Astrocyte (in vitro differentiated cells and primary cell): ENCODE measurements at regions not wholly inside any gene's neighbourhood (a gene's known extent, or its start where the extent isn't known, plus 50 kb on each side); places are given as distances from the start of the nearest gene placed in this dataset.

Source experiments
- EZH2 ChIP-seq: IDR thresholded peaks from 2 replicates; pipeline ENCODE4 v1.6.1; 2012; ENCODE audit warnings: mild to moderate bottlenecking, low read length, inconsistent platforms; ENCODE audit not compliant: insufficient read depth
- TF ChIP-seq, protein P1 (sequence below): IDR thresholded peaks from 2 replicates; pipeline ENCODE4 v1.5.1; 2011; ENCODE audit warnings: low read depth, mild to moderate bottlenecking, inconsistent platforms, low read length, moderate library complexity; ENCODE audit not compliant: insufficient read depth

DNA sequence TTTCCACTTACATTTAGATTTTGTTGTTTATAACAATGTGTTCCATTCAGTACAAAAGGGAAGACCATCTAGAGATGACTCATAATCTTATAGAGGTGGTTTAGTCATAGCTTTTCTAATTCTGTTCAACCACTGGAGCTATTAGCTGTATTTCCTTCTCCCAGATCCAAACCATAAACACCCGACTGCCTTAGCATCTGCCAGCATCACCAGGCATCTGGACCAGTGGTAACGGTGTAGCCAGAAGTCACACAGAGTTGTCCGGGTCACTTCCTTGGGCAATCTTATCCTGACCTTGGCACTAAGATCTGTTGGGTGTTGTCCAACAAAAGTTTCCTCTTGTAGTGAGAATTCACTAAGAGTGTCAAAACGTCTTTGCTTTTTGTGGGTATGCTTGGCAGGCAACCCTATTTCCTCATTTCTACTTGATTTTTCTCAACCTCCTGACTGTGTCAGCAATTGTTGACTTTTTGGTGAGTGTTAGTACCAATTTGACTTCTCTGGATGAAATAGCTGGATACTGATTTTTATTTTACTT, 372.1 kb upstream of the B3GALT2 start:
- TF ChIP-seq, protein P1, sequence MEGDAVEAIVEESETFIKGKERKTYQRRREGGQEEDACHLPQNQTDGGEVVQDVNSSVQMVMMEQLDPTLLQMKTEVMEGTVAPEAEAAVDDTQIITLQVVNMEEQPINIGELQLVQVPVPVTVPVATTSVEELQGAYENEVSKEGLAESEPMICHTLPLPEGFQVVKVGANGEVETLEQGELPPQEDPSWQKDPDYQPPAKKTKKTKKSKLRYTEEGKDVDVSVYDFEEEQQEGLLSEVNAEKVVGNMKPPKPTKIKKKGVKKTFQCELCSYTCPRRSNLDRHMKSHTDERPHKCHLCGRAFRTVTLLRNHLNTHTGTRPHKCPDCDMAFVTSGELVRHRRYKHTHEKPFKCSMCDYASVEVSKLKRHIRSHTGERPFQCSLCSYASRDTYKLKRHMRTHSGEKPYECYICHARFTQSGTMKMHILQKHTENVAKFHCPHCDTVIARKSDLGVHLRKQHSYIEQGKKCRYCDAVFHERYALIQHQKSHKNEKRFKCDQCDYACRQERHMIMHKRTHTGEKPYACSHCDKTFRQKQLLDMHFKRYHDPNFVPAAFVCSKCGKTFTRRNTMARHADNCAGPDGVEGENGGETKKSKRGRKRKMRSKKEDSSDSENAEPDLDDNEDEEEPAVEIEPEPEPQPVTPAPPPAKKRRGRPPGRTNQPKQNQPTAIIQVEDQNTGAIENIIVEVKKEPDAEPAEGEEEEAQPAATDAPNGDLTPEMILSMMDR, result no peak
- TF ChIP-seq EZH2, result no peak
